Type B pancreatic cell (in vitro differentiated cells): ENCODE measurements at regions not wholly inside any gene's neighbourhood (a gene's known extent, or its start where the extent isn't known, plus 50 kb on each side); places are given as distances from the start of the nearest gene placed in this dataset.

ENCODE experiments used
- DNase-seq: peaks from one replicate; pipeline ENCODE4 v3.0.0; 2021; ENCODE audit warnings: mixed read lengths; ENCODE audit not compliant: unreplicated experiment; ENCODE audit errors: extremely low spot score
- H3K27ac Mint-ChIP-seq: 2 replicates; pipeline ENCODE4 v1.8.0; 2021; ENCODE audit warnings: mild to moderate bottlenecking, mixed read lengths
- H3K27me3 Mint-ChIP-seq: 2 replicates; pipeline ENCODE4 v1.8.0; 2021; ENCODE audit warnings: mixed read lengths
- H3K36me3 Mint-ChIP-seq: 2 replicates; pipeline ENCODE4 v1.8.0; 2021; ENCODE audit warnings: mixed read lengths
- H3K4me1 Mint-ChIP-seq: one replicate; pipeline ENCODE4 v1.8.0; 2021; ENCODE audit warnings: mixed read lengths; ENCODE audit not compliant: unreplicated experiment
- H3K4me3 Mint-ChIP-seq: 2 replicates; pipeline ENCODE4 v1.8.0; 2021; ENCODE audit warnings: mild to moderate bottlenecking, mixed read lengths
- H3K9me3 Mint-ChIP-seq: 2 replicates; pipeline ENCODE4 v1.8.0; 2021; ENCODE audit warnings: mixed read lengths
- CTCF ChIP-seq: fragments of 200-600 bp; sonication (generic); conservative IDR thresholded peaks from 2 replicates; pipeline ENCODE4 v1.5.0; 2021; ENCODE audit warnings: antibody characterized with exemption, mild to moderate bottlenecking

GRCh38 chr1:108066808-108067207 is 101.8 kb upstream of the VAV3 start:
- TF ChIP-seq CTCF: no peak
- peaks cover 10% of the 10 kb centered on the region for H3K9me3 Mint-ChIP-seq
- H3K27ac Mint-ChIP-seq: no peak overlapping the region

GRCh38 chr1:108064255-108064654 is 99.3 kb upstream of the VAV3 start:
- no peaks in the 10 kb centered on the region for H3K36me3 Mint-ChIP-seq
- TF ChIP-seq CTCF: no peak
- DNase-seq: no peak

More at GRCh38 chr1:108066808-108067207, 101.8 kb upstream of the VAV3 start:
- Mint-ChIP-seq H3K27me3 (no peaks in the 10 kb centered on the region), H3K36me3 (no peaks in the 10 kb centered on the region), H3K4me1 (no peaks in the 10 kb centered on the region), H3K4me3 (no peak overlapping the region)
- no peak for DNase-seq

GRCh38 chr1:108063703-108064102 is 98.7 kb upstream of the VAV3 start:
- Mint-ChIP-seq H3K4me3 (no peak overlapping the region), H3K27ac (no peak overlapping the region), H3K36me3 (no peaks in the 10 kb centered on the region), H3K4me1 (no peaks in the 10 kb centered on the region), H3K27me3 (no peaks in the 10 kb centered on the region), H3K9me3 (peaks cover 19% of the 10 kb centered on the region)
- no peak for TF ChIP-seq CTCF
- no peak for DNase-seq

More at GRCh38 chr1:108064255-108064654, 99.3 kb upstream of the VAV3 start:
- Mint-ChIP-seq H3K9me3 (peaks cover 18% of the 10 kb centered on the region), H3K27me3 (no peaks in the 10 kb centered on the region), H3K27ac (no peak overlapping the region), H3K4me3 (no peak overlapping the region), H3K4me1 (no peaks in the 10 kb centered on the region)

GRCh38 chr1:108059945-108060344 is 95.0 kb upstream of the VAV3 start:
- H3K27me3 Mint-ChIP-seq: no peaks in the 10 kb centered on the region
- no peaks in the 10 kb centered on the region for H3K36me3 Mint-ChIP-seq
- no peak overlapping the region for H3K4me3 Mint-ChIP-seq
- H3K9me3 Mint-ChIP-seq: peaks cover 15% of the 10 kb centered on the region
- no peak for DNase-seq
- H3K4me1 Mint-ChIP-seq: peaks cover 16% of the 10 kb centered on the region
- TF ChIP-seq CTCF: no peak
- no peak overlapping the region for H3K27ac Mint-ChIP-seq

- no peak for DNase-seq
- Mint-ChIP-seq H3K27ac (peak overlapping the region; percentile 21), H3K27me3 (no peaks in the 10 kb centered on the region), H3K9me3 (peaks cover 12% of the 10 kb centered on the region), H3K4me1 (peaks cover 16% of the 10 kb centered on the region), H3K36me3 (no peaks in the 10 kb centered on the region), H3K4me3 (no peak overlapping the region)
- TF ChIP-seq CTCF: no peak
These were observed 92.6 kb upstream of the VAV3 start for GRCh38 chr1:108057541-108057940.

GRCh38 chr1:108056436-108056990 is 91.5 kb upstream of the VAV3 start:
- no peak overlapping the region for H3K27ac Mint-ChIP-seq
- no peak for DNase-seq
- TF ChIP-seq CTCF: no peak
- peaks cover 16% of the 10 kb centered on the region for H3K4me1 Mint-ChIP-seq
- H3K9me3 Mint-ChIP-seq: peaks cover 6% of the 10 kb centered on the region
- H3K27me3 Mint-ChIP-seq: no peaks in the 10 kb centered on the region
- H3K36me3 Mint-ChIP-seq: no peaks in the 10 kb centered on the region
- H3K4me3 Mint-ChIP-seq: no peak overlapping the region
